ENCODE measurements at regions not wholly inside any gene's neighbourhood (a gene's known extent, or its start where the extent isn't known, plus 50 kb on each side); places are given as distances from the start of the nearest gene placed in this dataset.

DNA sequence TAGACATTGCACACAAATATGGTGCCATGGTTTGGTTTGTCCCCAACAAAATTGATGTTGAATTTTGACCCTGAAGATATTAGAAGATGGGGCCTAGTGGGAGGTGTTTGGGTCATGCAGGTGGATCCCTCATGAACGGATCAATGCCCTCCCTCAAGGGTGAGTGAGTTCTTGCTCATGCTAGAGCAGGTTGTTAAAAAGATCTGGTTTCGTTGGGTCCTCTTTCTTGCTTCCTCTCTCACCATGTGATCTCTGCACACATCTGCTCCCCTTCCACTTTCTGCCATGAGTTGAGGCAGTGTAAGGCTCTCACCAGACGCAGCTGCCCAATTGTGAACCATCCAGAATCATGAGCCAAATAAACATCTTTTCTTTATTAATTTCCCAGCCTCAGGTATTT is 87.8 kb upstream of the MDFIC2 start:
- TF ChIP-seq, protein P1, sequence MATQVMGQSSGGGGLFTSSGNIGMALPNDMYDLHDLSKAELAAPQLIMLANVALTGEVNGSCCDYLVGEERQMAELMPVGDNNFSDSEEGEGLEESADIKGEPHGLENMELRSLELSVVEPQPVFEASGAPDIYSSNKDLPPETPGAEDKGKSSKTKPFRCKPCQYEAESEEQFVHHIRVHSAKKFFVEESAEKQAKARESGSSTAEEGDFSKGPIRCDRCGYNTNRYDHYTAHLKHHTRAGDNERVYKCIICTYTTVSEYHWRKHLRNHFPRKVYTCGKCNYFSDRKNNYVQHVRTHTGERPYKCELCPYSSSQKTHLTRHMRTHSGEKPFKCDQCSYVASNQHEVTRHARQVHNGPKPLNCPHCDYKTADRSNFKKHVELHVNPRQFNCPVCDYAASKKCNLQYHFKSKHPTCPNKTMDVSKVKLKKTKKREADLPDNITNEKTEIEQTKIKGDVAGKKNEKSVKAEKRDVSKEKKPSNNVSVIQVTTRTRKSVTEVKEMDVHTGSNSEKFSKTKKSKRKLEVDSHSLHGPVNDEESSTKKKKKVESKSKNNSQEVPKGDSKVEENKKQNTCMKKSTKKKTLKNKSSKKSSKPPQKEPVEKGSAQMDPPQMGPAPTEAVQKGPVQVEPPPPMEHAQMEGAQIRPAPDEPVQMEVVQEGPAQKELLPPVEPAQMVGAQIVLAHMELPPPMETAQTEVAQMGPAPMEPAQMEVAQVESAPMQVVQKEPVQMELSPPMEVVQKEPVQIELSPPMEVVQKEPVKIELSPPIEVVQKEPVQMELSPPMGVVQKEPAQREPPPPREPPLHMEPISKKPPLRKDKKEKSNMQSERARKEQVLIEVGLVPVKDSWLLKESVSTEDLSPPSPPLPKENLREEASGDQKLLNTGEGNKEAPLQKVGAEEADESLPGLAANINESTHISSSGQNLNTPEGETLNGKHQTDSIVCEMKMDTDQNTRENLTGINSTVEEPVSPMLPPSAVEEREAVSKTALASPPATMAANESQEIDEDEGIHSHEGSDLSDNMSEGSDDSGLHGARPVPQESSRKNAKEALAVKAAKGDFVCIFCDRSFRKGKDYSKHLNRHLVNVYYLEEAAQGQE (IDR thresholded peaks at IDR 0.05) = no peak
- no peak for TF ChIP-seq RNF2 (IDR thresholded peaks at IDR 0.05; ENCODE audit: borderline replicate concordance, low read depth)
- TF ChIP-seq ZSCAN20 (CRISPR knock-in tag; IDR thresholded peaks at IDR 0.05) = no peak
- no peak for TF ChIP-seq KDM1A (IDR thresholded peaks at IDR 0.05; ENCODE audit: low read depth)
- TF ChIP-seq, protein P2, sequence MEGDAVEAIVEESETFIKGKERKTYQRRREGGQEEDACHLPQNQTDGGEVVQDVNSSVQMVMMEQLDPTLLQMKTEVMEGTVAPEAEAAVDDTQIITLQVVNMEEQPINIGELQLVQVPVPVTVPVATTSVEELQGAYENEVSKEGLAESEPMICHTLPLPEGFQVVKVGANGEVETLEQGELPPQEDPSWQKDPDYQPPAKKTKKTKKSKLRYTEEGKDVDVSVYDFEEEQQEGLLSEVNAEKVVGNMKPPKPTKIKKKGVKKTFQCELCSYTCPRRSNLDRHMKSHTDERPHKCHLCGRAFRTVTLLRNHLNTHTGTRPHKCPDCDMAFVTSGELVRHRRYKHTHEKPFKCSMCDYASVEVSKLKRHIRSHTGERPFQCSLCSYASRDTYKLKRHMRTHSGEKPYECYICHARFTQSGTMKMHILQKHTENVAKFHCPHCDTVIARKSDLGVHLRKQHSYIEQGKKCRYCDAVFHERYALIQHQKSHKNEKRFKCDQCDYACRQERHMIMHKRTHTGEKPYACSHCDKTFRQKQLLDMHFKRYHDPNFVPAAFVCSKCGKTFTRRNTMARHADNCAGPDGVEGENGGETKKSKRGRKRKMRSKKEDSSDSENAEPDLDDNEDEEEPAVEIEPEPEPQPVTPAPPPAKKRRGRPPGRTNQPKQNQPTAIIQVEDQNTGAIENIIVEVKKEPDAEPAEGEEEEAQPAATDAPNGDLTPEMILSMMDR (IDR thresholded peaks at IDR 0.05) = no peak
- no peak for TF ChIP-seq SMC3 (IDR thresholded peaks at IDR 0.05)
- TF ChIP-seq, protein P3, sequence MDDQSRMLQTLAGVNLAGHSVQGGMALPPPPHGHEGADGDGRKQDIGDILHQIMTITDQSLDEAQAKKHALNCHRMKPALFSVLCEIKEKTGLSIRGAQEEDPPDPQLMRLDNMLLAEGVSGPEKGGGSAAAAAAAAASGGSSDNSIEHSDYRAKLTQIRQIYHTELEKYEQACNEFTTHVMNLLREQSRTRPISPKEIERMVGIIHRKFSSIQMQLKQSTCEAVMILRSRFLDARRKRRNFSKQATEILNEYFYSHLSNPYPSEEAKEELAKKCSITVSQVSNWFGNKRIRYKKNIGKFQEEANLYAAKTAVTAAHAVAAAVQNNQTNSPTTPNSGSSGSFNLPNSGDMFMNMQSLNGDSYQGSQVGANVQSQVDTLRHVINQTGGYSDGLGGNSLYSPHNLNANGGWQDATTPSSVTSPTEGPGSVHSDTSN (IDR thresholded peaks at IDR 0.05) = no peak
- no peak for TF ChIP-seq KDM5A (IDR thresholded peaks at IDR 0.05)
- no peak for TF ChIP-seq EHF (CRISPR knock-in tag; IDR thresholded peaks at IDR 0.05)
- TF ChIP-seq, protein P4, sequence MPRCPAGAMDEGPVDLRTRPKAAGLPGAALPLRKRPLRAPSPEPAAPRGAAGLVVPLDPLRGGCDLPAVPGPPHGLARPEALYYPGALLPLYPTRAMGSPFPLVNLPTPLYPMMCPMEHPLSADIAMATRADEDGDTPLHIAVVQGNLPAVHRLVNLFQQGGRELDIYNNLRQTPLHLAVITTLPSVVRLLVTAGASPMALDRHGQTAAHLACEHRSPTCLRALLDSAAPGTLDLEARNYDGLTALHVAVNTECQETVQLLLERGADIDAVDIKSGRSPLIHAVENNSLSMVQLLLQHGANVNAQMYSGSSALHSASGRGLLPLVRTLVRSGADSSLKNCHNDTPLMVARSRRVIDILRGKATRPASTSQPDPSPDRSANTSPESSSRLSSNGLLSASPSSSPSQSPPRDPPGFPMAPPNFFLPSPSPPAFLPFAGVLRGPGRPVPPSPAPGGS (IDR thresholded peaks at IDR 0.05) = no peak

Data from A549 (cell line).